HepG2 (cell line): ENCODE measurements at regions not wholly inside any gene's neighbourhood (a gene's known extent, or its start where the extent isn't known, plus 50 kb on each side); places are given as distances from the start of the nearest gene placed in this dataset.

Experiments
- ATAC-seq: fragments of 200-7000 bp; cut with Tn5 transposase; 3 replicates; pipeline ENCODE4 v1.9.1; 2020; ENCODE audit warnings: mild to moderate bottlenecking, moderate library complexity
- BruUV-seq: library from RNA; stranded (reverse); fragments of 400-500 nt; replicated peaks from 2 replicates; lab custom pipeline; 2021; lab: Mats Ljungman, UMichigan
- CTCF ChIA-PET: fragments of 300-600 bp; formaldehyde crosslinking; extraction: SDS; loops from one replicate; lab custom pipeline; 2021; ENCODE audit warnings: low total read pairs, inconsistent platforms, low intra/inter-chr PET ratio; lab: Yijun Ruan, JAX
- POLR2A ChIA-PET: fragments of 350-600 bp; sonication (Branson Sonifier 250); formaldehyde crosslinking; loops from one replicate; lab custom pipeline; 2020; ENCODE audit warnings: antibody characterized with exemption, inconsistent platforms; lab: Yijun Ruan, JAX
- DNase-seq: peaks from one replicate; pipeline ENCODE4 v3.0.0-alpha.2; 2015; ENCODE audit warnings: low spot score
- FAIRE-seq: peaks from 3 replicates; lab custom pipeline; 2011; peaks lifted over from hg19 to GRCh38; lab: Jason Lieb, UNC
- H2AFZ ChIP-seq: one replicate; pipeline ENCODE4 v1.6.1; 2011; ENCODE audit warnings: low read length, inconsistent platforms
- H3K27ac ChIP-seq: fragments of 300-600 bp; 3 replicates; pipeline ENCODE4 v1.8.0; 2011; ENCODE audit warnings: mixed run types, mild to moderate bottlenecking, mixed read lengths, low read length, inconsistent platforms; ENCODE audit not compliant: insufficient read depth; ENCODE audit errors: extremely low read length
- H3K27me3 ChIP-seq, 2 experiments: fragments of 200-600 bp in 1 of 2; 2 replicates in 1 of 2; 3 replicates in 1 of 2; pipeline versions ENCODE4 v1.6.0 to v1.8.0; 2011; ENCODE audit warnings: low read length in 2 of 2, mild to moderate bottlenecking in 2 of 2, moderate library complexity in 2 of 2, inconsistent platforms in 1 of 2; ENCODE audit not compliant: insufficient read depth in 2 of 2, control insufficient read depth in 1 of 2
- H3K36me3 ChIP-seq, 2 experiments: fragments of 200-600 bp in 1 of 2; replicated peaks in 1 of 2; 2 replicates in 1 of 2; 3 replicates in 1 of 2; pipeline versions ENCODE4 v1.5.1 to v1.8.0; 2011; ENCODE audit warnings: low read length in 2 of 2, inconsistent platforms in 1 of 2; ENCODE audit not compliant: insufficient read depth in 2 of 2, control insufficient read depth in 1 of 2
- H3K4me1 ChIP-seq: 2 replicates; pipeline ENCODE4 v1.5.1; 2012; ENCODE audit warnings: low read length, inconsistent platforms; ENCODE audit not compliant: insufficient read depth
- H3K4me2 ChIP-seq: 2 replicates; pipeline ENCODE4 v1.6.0; 2011; ENCODE audit warnings: low read depth, low read length, inconsistent platforms
- H3K4me3 ChIP-seq, 3 experiments: fragments of 200-600 bp in 1 of 3; sonication (generic), shearing (Covaris generic) in 1 of 3; replicated peaks in 1 of 3; 2 replicates each; pipeline ENCODE4 v1.5.1; 2011 to 2016; ENCODE audit warnings: low read length in 3 of 3, inconsistent platforms in 2 of 3, low read depth in 2 of 3, mild to moderate bottlenecking in 2 of 3, control low read depth in 1 of 3, mixed read lengths in 1 of 3; ENCODE audit not compliant: insufficient read depth in 1 of 3
- H3K79me2 ChIP-seq: one replicate; pipeline ENCODE4 v1.6.1; 2011; ENCODE audit warnings: low read length, inconsistent platforms; ENCODE audit not compliant: insufficient read depth
- H3K9ac ChIP-seq: 2 replicates; pipeline ENCODE4 v1.6.0; 2011; ENCODE audit warnings: mild to moderate bottlenecking, low read depth, low read length, inconsistent platforms; ENCODE audit not compliant: insufficient read depth
- H3K9me3 ChIP-seq: 2 replicates; pipeline ENCODE4 v1.5.1; 2012; ENCODE audit warnings: mild to moderate bottlenecking, low read length
- H4K20me1 ChIP-seq: 2 replicates; pipeline ENCODE4 v1.6.0; 2011; ENCODE audit warnings: inconsistent platforms, mild to moderate bottlenecking, low read length, moderate library complexity; ENCODE audit not compliant: insufficient read depth
- BRD4 ChIP-seq: sonication (generic); formaldehyde crosslinking; IDR thresholded peaks from 2 replicates; pipeline ENCODE4 v1.4.0; 2020; ENCODE audit warnings: missing genetic modification reagents
- GABPA ChIP-seq, 2 experiments: IDR thresholded peaks; 2 replicates each; pipeline ENCODE4 v1.6.1; 2011 to 2016; ENCODE audit warnings: low read depth in 2 of 2, low read length in 1 of 2, missing biosample characterization in 1 of 2, missing genetic modification characterization in 1 of 2
- HBP1 ChIP-seq: IDR thresholded peaks from 2 replicates; pipeline ENCODE4 v1.6.1; 2016; ENCODE audit warnings: low read depth, control low read depth
- MZF1 ChIP-seq: sonication (generic); formaldehyde crosslinking; IDR thresholded peaks from 2 replicates; pipeline ENCODE4 v1.8.1; 2023; ENCODE audit warnings: mild to moderate bottlenecking, missing genetic modification reagents, borderline replicate concordance
- ZNF503 ChIP-seq: sonication (generic); formaldehyde crosslinking; IDR thresholded peaks from 2 replicates; pipeline ENCODE4 v1.4.0; 2020; ENCODE audit warnings: missing genetic modification reagents
- ZNF672 ChIP-seq: sonication (generic); formaldehyde crosslinking; IDR thresholded peaks from 2 replicates; pipeline ENCODE4 v1.8.1; 2022; ENCODE audit warnings: missing genetic modification reagents
- WGBS: methylation state at CpG from one replicate; pipeline ENCODE4 v1.1.6; 2017; ENCODE audit warnings: low lambda C conversion rate; 5-methylcytosine and 5-hydroxymethylcytosine counted together
- in situ Hi-C: cut with HindIII; loops from 2 replicates; pipeline ENCODE4 v1.10.0; 2017; ENCODE audit warnings: low pct_unique_long_range_greater_than_20kb; ENCODE audit not compliant: extremely low pct_ligation_motif_present
- intact Hi-C: fragments of 100-400 bp; cut with micrococcal nuclease; formaldehyde crosslinking; loops from one replicate; pipeline ENCODE4 v1.10.0; 2022; ENCODE audit not compliant: unreplicated experiment

GRCh38 chr12:88889326-88890110 lies 309.2 kb upstream of the KITLG start:
- Histone ChIP-seq H3K4me1 (no peaks in the 10 kb centered on the region), H3K9ac (no peak overlapping the region), H3K36me3 (no peaks in the 10 kb centered on the region), H3K9me3 (no peaks in the 10 kb centered on the region), H2AFZ (no peak overlapping the region), H3K79me2 (no peaks in the 10 kb centered on the region), H3K27me3 (no peaks in the 10 kb centered on the region), H3K4me3 (no peak overlapping the region), H3K4me2 (no peak overlapping the region), H3K27ac (no peak overlapping the region), H4K20me1 (no peaks in the 10 kb centered on the region)
- no peak for ATAC-seq
- ChIA-PET CTCF (no interaction called here), POLR2A (no interaction called here)
- DNase-seq = no peak
- no peak for FAIRE-seq
- in situ Hi-C loops = no loop called here
- WGBS = 29% methylated on average over 2 of the region's 2 CpGs
- BruUV-seq = no TSS peak
- intact Hi-C loops = no loop called here
- TF ChIP-seq HBP1 (CRISPR knock-in tag) (no peak), ZNF672 (CRISPR knock-in tag) (no peak), BRD4 (CRISPR knock-in tag) (no peak), ZNF503 (CRISPR knock-in tag) (no peak), MZF1 (CRISPR knock-in tag) (no peak), GABPA (IDR thresholded peaks at IDR 0.05; ENCODE audit: low read depth, low read length) (no peak), GABPA (CRISPR knock-in tag; IDR thresholded peaks at IDR 0.05; ENCODE audit: low read depth) (no peak)
